RWPE1 (cell line): ENCODE measurements at regions not wholly inside any gene's neighbourhood (a gene's known extent, or its start where the extent isn't known, plus 50 kb on each side); places are given as distances from the start of the nearest gene placed in this dataset.
A peak's percentile ranks its signal among the peaks of the same experiment; 100 is the strongest.
"Not testable (repeated sequence)": the region's sequence is repeated elsewhere in the genome, so short reads cannot be mapped to it uniquely, and the experiment has no call there.

Experiments
- CTCF ChIA-PET: fragments of 350-600 bp; sonication (Branson Sonifier 250); formaldehyde crosslinking; extraction: SDS; loops from one replicate; lab custom pipeline; 2021; lab: Yijun Ruan, JAX
- POLR2A ChIA-PET: fragments of 400-600 bp; formaldehyde crosslinking; extraction: SDS; loops from one replicate; lab custom pipeline; 2020; ENCODE audit warnings: antibody characterized with exemption; ENCODE audit not compliant: low non-redundant PET; lab: Yijun Ruan, JAX
- DNase-seq: peaks from one replicate; pipeline ENCODE4 v3.0.0; 2012; ENCODE audit warnings: low spot score
- H3K27ac ChIP-seq: fragments of 450-650 bp; 2 replicates; pipeline ENCODE4 v1.5.1; 2017
- TF ChIP-seq, protein P1 (sequence below): fragments of 450-650 bp; conservative IDR thresholded peaks from 2 replicates; pipeline ENCODE4 v1.5.1; 2017; ENCODE audit warnings: low read depth, mild to moderate bottlenecking

DNA sequence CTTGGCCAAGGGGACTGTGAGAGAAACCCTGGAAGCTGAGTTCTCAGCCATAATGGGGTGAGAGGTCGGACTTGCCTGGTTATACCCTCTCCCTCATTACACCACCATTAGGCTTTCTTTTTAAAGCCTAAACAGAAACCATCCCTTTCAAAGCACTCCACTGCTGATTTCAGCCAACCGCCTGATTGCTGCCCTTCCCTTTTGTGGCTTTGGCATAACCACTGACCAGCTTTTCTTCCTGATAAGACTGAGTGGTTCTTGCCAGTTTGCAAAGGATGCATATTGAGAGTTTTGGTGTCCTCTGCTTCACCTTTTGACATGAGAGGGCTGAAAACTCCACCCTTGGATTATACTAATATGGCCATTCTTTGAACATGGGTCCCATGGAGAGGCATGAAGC, 308.2 kb upstream of the GOT2 start:
- DNase-seq: no peak
- H3K27ac ChIP-seq: no peak overlapping the region
- CTCF ChIA-PET: interaction anchor here (0.7 kb wide), 1 partner anchor 18 kb away, joined by 5 read pairs; no protein-coding TSS in a partner anchor
- TF ChIP-seq, protein P1, sequence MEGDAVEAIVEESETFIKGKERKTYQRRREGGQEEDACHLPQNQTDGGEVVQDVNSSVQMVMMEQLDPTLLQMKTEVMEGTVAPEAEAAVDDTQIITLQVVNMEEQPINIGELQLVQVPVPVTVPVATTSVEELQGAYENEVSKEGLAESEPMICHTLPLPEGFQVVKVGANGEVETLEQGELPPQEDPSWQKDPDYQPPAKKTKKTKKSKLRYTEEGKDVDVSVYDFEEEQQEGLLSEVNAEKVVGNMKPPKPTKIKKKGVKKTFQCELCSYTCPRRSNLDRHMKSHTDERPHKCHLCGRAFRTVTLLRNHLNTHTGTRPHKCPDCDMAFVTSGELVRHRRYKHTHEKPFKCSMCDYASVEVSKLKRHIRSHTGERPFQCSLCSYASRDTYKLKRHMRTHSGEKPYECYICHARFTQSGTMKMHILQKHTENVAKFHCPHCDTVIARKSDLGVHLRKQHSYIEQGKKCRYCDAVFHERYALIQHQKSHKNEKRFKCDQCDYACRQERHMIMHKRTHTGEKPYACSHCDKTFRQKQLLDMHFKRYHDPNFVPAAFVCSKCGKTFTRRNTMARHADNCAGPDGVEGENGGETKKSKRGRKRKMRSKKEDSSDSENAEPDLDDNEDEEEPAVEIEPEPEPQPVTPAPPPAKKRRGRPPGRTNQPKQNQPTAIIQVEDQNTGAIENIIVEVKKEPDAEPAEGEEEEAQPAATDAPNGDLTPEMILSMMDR: no peak
- POLR2A ChIA-PET: no interaction called here

DNA sequence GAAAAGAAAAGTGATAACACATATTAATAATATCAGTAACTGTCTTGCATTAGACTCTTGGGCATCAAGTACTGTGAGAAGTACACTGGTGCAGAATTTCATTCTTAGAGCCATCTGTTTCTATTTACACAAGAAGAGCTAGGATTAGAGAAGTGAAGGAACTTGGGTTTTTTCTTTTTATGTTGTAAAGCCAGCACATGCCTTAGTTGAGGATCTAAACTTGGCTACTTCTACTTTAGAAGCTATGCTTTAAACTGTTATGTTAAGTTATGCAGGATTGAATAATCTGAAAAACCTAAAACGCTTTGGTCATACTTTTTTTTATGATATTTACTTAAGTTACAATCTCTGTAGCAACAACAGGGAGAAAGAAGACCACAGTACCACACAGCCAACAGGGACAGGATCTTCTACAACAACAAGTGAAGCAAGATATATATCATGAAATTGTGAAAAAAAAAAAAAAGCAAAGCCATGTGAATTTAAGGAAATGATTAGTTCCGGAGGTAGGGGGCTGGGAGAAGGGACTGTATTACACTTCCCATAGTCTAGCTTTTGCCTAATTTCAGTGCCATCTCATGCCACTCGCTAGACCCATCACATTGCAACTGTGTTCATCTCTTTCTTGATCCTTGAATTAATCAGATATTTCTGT, 305.1 kb upstream of the GOT2 start:
- TF ChIP-seq, protein P1: no peak
- no peak overlapping the region for H3K27ac ChIP-seq
- CTCF ChIA-PET: no interaction called here
- DNase-seq: no peak
- POLR2A ChIA-PET: no interaction called here

DNA sequence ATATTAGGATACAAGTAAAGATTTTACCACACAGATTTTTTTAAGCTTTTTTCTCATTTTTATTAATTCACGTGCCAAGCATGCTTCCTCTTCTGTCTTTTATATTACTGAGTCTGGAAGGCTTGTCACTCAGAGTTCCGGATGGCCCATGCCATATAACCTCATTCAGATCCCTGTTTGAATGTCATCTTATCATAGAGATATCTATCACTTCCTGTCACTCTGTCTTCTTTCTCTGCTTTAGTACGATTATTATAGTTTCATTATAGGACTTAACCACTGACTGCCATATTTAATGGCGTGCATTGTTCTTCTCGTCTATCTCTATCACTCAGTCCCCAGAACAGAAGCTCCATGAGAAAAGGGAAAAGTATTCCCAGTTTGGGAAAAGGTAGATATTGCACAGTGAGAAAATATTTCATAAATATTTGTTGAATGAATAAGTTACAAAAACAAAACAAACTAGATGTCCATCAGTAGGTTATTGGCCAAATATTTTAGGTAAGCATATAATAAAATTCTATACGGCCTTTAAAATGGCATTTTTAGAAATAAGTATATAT, 296.9 kb upstream of the GOT2 start:
- ChIA-PET CTCF (no interaction called here), POLR2A (no interaction called here)
- TF ChIP-seq, protein P1: no peak
- H3K27ac ChIP-seq: no peak overlapping the region
- DNase-seq: no peak

DNA sequence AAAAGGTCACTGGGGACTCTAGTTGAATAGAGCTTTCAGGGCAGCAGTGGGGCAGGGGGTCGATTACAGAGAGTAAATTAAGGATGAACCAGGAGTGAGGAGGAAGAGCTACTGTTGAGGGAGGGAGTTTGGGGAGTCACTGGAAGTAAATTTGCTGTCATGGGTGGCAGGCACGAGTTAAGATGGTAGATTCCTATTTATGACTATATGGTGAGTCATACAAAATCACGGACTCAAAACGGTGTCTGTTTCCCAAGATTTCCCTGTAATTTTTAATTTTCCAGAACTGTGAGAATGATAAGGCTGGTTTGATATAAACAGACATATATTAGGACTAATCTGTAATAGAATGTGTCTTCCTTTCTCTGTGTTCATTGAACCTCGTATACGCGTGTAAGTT, 287.6 kb upstream of the GOT2 start:
- ChIA-PET CTCF (no interaction called here), POLR2A (no interaction called here)
- H3K27ac ChIP-seq: no peak overlapping the region
- TF ChIP-seq, protein P1: no peak
- peak; percentile 27 for DNase-seq

DNA sequence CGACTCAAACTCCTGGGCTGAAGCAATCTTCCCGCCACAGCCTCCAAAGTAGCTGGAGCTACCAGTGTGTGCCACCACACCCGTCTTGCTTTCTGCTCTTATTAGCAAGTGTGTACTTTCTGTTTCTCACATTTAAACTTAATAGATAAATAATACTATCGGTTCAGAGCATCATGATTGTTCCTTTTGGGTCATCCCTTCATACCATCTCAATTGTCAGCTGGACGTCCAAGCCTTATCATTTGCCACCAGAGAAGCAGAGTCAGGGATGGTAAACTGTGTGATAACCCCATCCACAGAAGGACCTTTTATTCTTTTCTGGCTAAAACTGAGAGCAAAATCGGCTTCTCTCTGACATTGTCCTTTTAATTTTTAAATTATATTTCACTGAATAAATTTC, 279.8 kb upstream of the GOT2 start:
- POLR2A ChIA-PET: no interaction called here
- DNase-seq: no peak
- TF ChIP-seq, protein P1: no peak
- CTCF ChIA-PET: no interaction called here
- H3K27ac ChIP-seq: no peak overlapping the region

DNA sequence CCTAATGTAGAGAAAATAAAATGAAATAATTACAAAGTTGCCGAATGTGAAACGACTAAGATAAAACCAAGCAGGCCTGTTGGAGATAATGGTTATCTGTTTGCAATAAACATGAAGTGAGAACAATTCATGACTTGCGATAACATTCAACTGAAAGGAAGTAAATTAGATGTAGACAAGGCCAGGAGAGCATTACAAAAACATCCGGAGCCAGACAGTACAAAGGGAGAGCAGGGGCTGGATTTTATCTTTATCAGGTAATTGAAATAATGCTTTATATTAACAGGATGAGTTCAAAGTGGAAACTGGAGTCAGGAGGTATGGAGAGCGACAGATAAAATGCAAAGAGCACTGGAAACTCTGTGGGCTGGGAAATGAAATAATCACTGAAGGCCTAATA, 265.6 kb upstream of the GOT2 start:
- ChIA-PET POLR2A (no interaction called here), CTCF (no interaction called here)
- TF ChIP-seq, protein P1: no peak
- DNase-seq: no peak
- H3K27ac ChIP-seq: no peak overlapping the region

DNA sequence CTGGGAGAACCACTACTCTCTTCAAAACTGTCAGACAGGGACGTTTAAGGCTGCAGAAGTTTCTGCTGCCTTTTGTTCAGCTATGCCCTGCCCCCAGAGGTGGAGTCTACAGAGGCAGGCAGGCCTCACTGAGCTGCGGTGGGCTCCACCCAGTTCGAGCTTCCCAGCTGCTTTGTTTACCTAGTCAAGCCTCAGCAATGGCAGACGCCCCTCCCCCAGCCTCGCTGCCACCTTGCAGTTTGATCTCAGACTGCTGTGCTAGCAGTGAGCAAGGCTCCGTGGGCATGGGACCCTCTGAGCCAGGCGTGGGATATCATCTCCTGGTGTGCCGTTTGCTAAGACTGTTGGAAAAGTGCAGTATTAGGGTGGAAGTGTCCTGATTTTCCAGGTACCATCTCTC, 258.6 kb upstream of the GOT2 start:
- H3K27ac ChIP-seq, DNase-seq, POLR2A ChIA-PET, CTCF ChIA-PET: not testable (repeated sequence)

DNA sequence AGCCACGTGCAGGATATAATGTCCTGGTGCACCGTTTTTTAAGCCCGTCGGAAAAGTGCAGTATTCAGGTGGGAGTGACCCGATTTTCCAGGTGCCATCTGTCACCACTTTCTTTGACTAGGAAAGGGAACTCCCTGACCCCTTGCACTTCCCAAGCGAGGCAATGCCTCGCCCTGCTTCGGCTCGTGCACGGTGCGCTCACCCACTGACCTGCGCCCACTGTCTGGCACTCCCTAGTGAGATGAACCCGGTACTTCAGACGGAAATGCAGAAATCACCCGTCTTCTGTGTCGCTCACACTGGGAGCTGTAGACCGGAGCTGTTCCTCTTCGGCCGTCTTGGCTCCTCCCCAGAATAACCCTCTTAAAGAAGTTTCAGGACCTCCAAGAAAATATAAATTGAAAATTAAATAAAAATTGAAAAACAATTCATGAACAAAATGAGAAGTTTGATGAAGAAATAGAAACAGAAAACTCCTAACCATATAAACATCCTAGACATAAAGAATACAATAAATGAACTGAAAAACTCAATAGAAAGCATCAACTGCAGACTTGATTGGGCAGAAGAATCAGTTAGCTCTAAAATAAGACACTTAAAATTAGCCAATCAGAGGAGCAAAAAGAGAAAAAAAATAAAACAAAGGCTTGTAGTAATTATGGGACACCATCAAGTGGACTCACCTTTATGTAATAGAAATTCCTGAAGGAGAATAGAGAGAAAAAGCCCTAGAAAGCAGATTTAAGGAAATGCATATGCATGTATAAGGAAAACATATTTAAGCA, 249.3 kb upstream of the GOT2 start:
- CTCF ChIA-PET: interaction anchor here (0.6 to 0.7 kb wide), 2 partner anchors 123 to 332 kb away, joined by 4 to 7 read pairs; no protein-coding TSS in a partner anchor
- H3K27ac ChIP-seq, POLR2A ChIA-PET, DNase-seq: not testable (repeated sequence)
